H9 (cell line): ENCODE measurements at regions not wholly inside any gene's neighbourhood (a gene's known extent, or its start where the extent isn't known, plus 50 kb on each side); places are given as distances from the start of the nearest gene placed in this dataset.

ENCODE experiments used
- DNase-seq: peaks from one replicate; pipeline ENCODE4 v3.0.0-alpha.2; 2017
- H2AFZ ChIP-seq: one replicate; pipeline ENCODE4 v1.6.1; 2013; ENCODE audit warnings: mild to moderate bottlenecking, low read length, control low read depth, moderate library complexity
- H2AK5ac ChIP-seq: 2 replicates; pipeline ENCODE4 v1.6.1; 2013; ENCODE audit warnings: low read length, control low read depth, mixed read lengths; ENCODE audit not compliant: insufficient read length
- H2BK120ac ChIP-seq: one replicate; pipeline ENCODE4 v1.6.1; 2013; ENCODE audit warnings: low read depth, mild to moderate bottlenecking, low read length, control low read depth, inconsistent platforms; ENCODE audit not compliant: poor library complexity, severe bottlenecking
- H2BK12ac ChIP-seq: 2 replicates; pipeline ENCODE4 v1.6.1; 2013; ENCODE audit warnings: low read length, control low read depth, mixed read lengths, low read depth; ENCODE audit not compliant: insufficient read length
- H2BK15ac ChIP-seq: 2 replicates; pipeline ENCODE4 v1.6.1; 2013; ENCODE audit warnings: low read depth, low read length, control low read depth
- H2BK20ac ChIP-seq: one replicate; pipeline ENCODE4 v1.6.1; 2013; ENCODE audit warnings: low read depth, mild to moderate bottlenecking, low read length, control low read depth, inconsistent platforms; ENCODE audit not compliant: poor library complexity, severe bottlenecking
- H2BK5ac ChIP-seq: 2 replicates; pipeline ENCODE4 v1.6.1; 2013; ENCODE audit warnings: low read length, control low read depth, mixed read lengths; ENCODE audit not compliant: insufficient read length
- H3K14ac ChIP-seq: 2 replicates; pipeline ENCODE4 v1.6.1; 2013; ENCODE audit warnings: low read length, control low read depth; ENCODE audit not compliant: insufficient read depth
- H3K18ac ChIP-seq: 2 replicates; pipeline ENCODE4 v1.6.1; 2013; ENCODE audit warnings: low read depth, mild to moderate bottlenecking, mixed read lengths, low read length, control low read depth; ENCODE audit not compliant: insufficient read length
- H3K23ac ChIP-seq: 2 replicates; pipeline ENCODE4 v1.6.1; 2013; ENCODE audit warnings: low read length, control low read depth, mixed read lengths, low read depth; ENCODE audit not compliant: insufficient read length
- H3K23me2 ChIP-seq: 2 replicates; pipeline ENCODE4 v1.6.1; 2013; ENCODE audit warnings: low read depth, mild to moderate bottlenecking, mixed read lengths, low read length, control low read depth; ENCODE audit not compliant: insufficient read length, poor library complexity, severe bottlenecking
- H3K27ac ChIP-seq: 2 replicates; pipeline ENCODE4 v1.5.1; 2013; ENCODE audit warnings: low read length, control low read depth, mixed read lengths, low read depth; ENCODE audit not compliant: insufficient read length
- H3K27me3 ChIP-seq: 2 replicates; pipeline ENCODE4 v1.6.1; 2013; ENCODE audit warnings: low read length, control low read depth, inconsistent platforms; ENCODE audit not compliant: insufficient read depth
- H3K4ac ChIP-seq: 2 replicates; pipeline ENCODE4 v1.6.1; 2013; ENCODE audit warnings: low read depth, mild to moderate bottlenecking, control low read depth, inconsistent platforms, low read length, moderate library complexity
- H3K4me1 ChIP-seq: 2 replicates; pipeline ENCODE4 v1.6.1; 2013; ENCODE audit warnings: low read length, control low read depth, inconsistent platforms; ENCODE audit not compliant: insufficient read depth
- H3K4me2 ChIP-seq: 2 replicates; pipeline ENCODE4 v1.6.1; 2013; ENCODE audit warnings: low read length, control low read depth, mixed read lengths; ENCODE audit not compliant: insufficient read length, insufficient read depth
- H3K56ac ChIP-seq: 2 replicates; pipeline ENCODE4 v1.6.1; 2013; ENCODE audit warnings: low read depth, mild to moderate bottlenecking, mixed read lengths, low read length, control low read depth; ENCODE audit not compliant: insufficient read length
- H3K79me1 ChIP-seq: 2 replicates; pipeline ENCODE4 v1.6.1; 2013; ENCODE audit warnings: low read depth, mild to moderate bottlenecking, moderate library complexity, low read length, control low read depth, inconsistent platforms; ENCODE audit not compliant: insufficient read depth, poor library complexity, severe bottlenecking
- H3K79me2 ChIP-seq: 2 replicates; pipeline ENCODE4 v1.6.1; 2013; ENCODE audit warnings: low read length, control low read depth, inconsistent platforms; ENCODE audit not compliant: insufficient read depth
- H3K9ac ChIP-seq: 2 replicates; pipeline ENCODE4 v1.6.1; 2013; ENCODE audit warnings: low read length, control low read depth, mixed read lengths; ENCODE audit not compliant: insufficient read length; ENCODE audit errors: extremely low read depth
- H3K9me3 ChIP-seq: one replicate; pipeline ENCODE4 v1.6.1; 2013; ENCODE audit warnings: low read depth, low read length, inconsistent platforms; ENCODE audit not compliant: control insufficient read depth
- H3T11ph ChIP-seq: one replicate; pipeline ENCODE4 v1.6.1; 2013; ENCODE audit warnings: mild to moderate bottlenecking, low read length, control low read depth, inconsistent platforms
- H4K20me1 ChIP-seq: one replicate; pipeline ENCODE4 v1.6.1; 2013; ENCODE audit not compliant: control insufficient read depth, insufficient read length, insufficient read depth
- H4K5ac ChIP-seq: 2 replicates; pipeline ENCODE4 v1.6.1; 2013; ENCODE audit warnings: low read depth, mild to moderate bottlenecking, mixed read lengths, low read length, control low read depth; ENCODE audit not compliant: insufficient read length
- H4K8ac ChIP-seq: replicated peaks from 2 replicates; pipeline ENCODE4 v1.6.1; 2013; ENCODE audit warnings: low read length, control low read depth, mixed read lengths, low read depth; ENCODE audit not compliant: insufficient read length
- H4K91ac ChIP-seq: 2 replicates; pipeline ENCODE4 v1.6.1; 2013; ENCODE audit warnings: low read depth, mild to moderate bottlenecking, moderate library complexity, mixed read lengths, low read length, control low read depth; ENCODE audit not compliant: insufficient read length
- H3K27ac Mint-ChIP-seq, 3 experiments: 2 replicates in 2 of 3; 3 replicates in 1 of 3; pipeline ENCODE4 v1.8.0; 2020 to 2021; ENCODE audit warnings: mixed read lengths in 3 of 3, mild to moderate bottlenecking in 1 of 3, moderate library complexity in 1 of 3
- H3K27me3 Mint-ChIP-seq: 2 replicates; pipeline ENCODE4 v1.8.0; 2021; ENCODE audit warnings: low read depth, mild to moderate bottlenecking, moderate library complexity, mixed read lengths
- H3K36me3 Mint-ChIP-seq, 3 experiments: 2 replicates in 2 of 3; 3 replicates in 1 of 3; pipeline ENCODE4 v1.8.0; 2020 to 2021; ENCODE audit warnings: low read depth in 3 of 3, mixed read lengths in 3 of 3; ENCODE audit not compliant: insufficient read depth in 1 of 3
- H3K4me1 Mint-ChIP-seq, 2 experiments: 2 replicates each; pipeline ENCODE4 v1.8.0; 2020; ENCODE audit warnings: mixed read lengths in 2 of 2
- H3K4me3 Mint-ChIP-seq, 2 experiments: 2 replicates in 1 of 2; 3 replicates in 1 of 2; pipeline ENCODE4 v1.8.0; 2020 to 2021; ENCODE audit warnings: mild to moderate bottlenecking in 2 of 2, mixed read lengths in 2 of 2, moderate library complexity in 1 of 2
- H3K9me3 Mint-ChIP-seq, 2 experiments: 2 replicates in 1 of 2; 3 replicates in 1 of 2; pipeline ENCODE4 v1.8.0; 2020; ENCODE audit warnings: mild to moderate bottlenecking in 2 of 2, mixed read lengths in 2 of 2, moderate library complexity in 1 of 2
- WGBS: extraction: QIAGEN DNeasy Blood & Tissue Kit; methylation state at CpG from one replicate; pipeline ENCODE4 v1.1.7; 2013; ENCODE audit warnings: missing lambda C conversion rate, low lambda C conversion rate, mixed read lengths; ENCODE audit not compliant: insufficient read length; ENCODE audit errors: extremely low coverage; 5-methylcytosine and 5-hydroxymethylcytosine counted together
- TF ChIP-seq, protein P1 (sequence below): fragments of 200-600 bp; sonication (generic); conservative IDR thresholded peaks from 3 replicates; pipeline ENCODE4 v1.8.0; 2021; ENCODE audit warnings: antibody characterized with exemption, mild to moderate bottlenecking

DNA sequence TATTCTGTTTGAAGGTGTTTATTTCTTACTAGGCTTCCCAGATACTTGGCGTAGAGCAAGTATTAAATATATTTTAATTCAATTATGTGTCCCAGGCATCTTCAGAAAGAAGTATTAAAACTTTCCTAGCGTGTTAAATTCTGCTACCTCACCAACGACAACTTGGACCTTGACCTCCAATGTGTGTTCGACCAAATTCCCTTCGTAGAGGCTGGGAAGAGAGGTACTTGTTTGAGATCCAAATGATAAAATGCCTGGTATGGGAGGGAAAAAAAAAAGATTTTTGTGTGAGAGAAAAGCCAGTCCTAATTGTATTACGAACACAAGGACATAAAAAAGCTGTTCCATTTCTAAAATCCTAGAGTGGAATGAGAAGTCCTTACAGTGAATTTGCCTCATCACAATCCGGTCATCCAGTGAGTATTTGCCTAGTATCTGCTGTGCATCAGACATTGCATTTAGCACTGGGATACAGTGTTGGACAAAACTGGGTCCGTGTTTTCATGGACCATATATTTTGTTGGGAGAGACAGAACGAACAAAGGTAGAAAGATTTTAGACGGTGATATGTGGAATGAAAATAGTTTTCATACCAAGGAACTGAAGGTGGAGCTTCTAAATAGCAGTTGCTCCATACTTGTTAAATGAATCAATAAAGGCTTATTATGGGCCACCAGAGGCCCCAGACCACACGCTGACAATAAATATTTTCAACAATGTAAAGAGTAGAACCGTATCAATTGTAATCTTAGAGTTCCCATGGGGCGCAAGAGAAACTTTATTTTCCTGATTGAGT, 103.1 kb downstream of the KIF4B start:
- H2AK5ac ChIP-seq = no peak overlapping the region
- no peaks in the 10 kb centered on the region for H4K20me1 ChIP-seq
- Mint-ChIP-seq H3K36me3 (peaks cover 5 to 14% (median 11%) of the 10 kb centered on the region in 3 experiments; a peak in 5 of 7 replicates), H3K9me3 (peaks cover 15 to 16% of the 10 kb centered on the region in 2 experiments), H3K4me1 (peaks cover 0 to 3% of the 10 kb centered on the region in 2 experiments; a peak in 1 of 4 replicates), H3K27ac (no peak overlapping the region), H3K27me3 (no peaks in the 10 kb centered on the region), H3K4me3 (no peak overlapping the region)
- WGBS = no CpG with 5 or more reads among the region's 13 CpGs
- H3K79me1 ChIP-seq = no peaks in the 10 kb centered on the region
- H3K18ac ChIP-seq = no peak overlapping the region
- no peak overlapping the region for H4K5ac ChIP-seq
- no peak overlapping the region for H3K27ac ChIP-seq
- no peak overlapping the region for H3K9ac ChIP-seq
- no peaks in the 10 kb centered on the region for H3K79me2 ChIP-seq
- TF ChIP-seq, protein P1, sequence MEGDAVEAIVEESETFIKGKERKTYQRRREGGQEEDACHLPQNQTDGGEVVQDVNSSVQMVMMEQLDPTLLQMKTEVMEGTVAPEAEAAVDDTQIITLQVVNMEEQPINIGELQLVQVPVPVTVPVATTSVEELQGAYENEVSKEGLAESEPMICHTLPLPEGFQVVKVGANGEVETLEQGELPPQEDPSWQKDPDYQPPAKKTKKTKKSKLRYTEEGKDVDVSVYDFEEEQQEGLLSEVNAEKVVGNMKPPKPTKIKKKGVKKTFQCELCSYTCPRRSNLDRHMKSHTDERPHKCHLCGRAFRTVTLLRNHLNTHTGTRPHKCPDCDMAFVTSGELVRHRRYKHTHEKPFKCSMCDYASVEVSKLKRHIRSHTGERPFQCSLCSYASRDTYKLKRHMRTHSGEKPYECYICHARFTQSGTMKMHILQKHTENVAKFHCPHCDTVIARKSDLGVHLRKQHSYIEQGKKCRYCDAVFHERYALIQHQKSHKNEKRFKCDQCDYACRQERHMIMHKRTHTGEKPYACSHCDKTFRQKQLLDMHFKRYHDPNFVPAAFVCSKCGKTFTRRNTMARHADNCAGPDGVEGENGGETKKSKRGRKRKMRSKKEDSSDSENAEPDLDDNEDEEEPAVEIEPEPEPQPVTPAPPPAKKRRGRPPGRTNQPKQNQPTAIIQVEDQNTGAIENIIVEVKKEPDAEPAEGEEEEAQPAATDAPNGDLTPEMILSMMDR = no peak
- H2BK12ac ChIP-seq = no peak overlapping the region
- no peaks in the 10 kb centered on the region for H3K4me1 ChIP-seq
- no peak overlapping the region for H2AFZ ChIP-seq
- no peak overlapping the region for H3K4ac ChIP-seq
- no peak overlapping the region for H3K56ac ChIP-seq
- H3K23me2 ChIP-seq = no peaks in the 10 kb centered on the region
- no peak overlapping the region for H2BK15ac ChIP-seq
- H2BK120ac ChIP-seq = no peak overlapping the region
- no peak overlapping the region for H3K4me2 ChIP-seq
- no peak overlapping the region for H2BK5ac ChIP-seq
- H4K8ac ChIP-seq = no peak overlapping the region
- H4K91ac ChIP-seq = no peak overlapping the region
- H2BK20ac ChIP-seq = no peak overlapping the region
- H3T11ph ChIP-seq = no peak overlapping the region
- no peak for DNase-seq
- H3K23ac ChIP-seq = no peak overlapping the region
- H3K9me3 ChIP-seq = peaks cover 10% of the 10 kb centered on the region
- no peaks in the 10 kb centered on the region; the same call in 1 of the 2 replicates for H3K27me3 ChIP-seq
- H3K14ac ChIP-seq = no peak overlapping the region
